ENCODE measurements at regions not wholly inside any gene's neighbourhood (a gene's known extent, or its start where the extent isn't known, plus 50 kb on each side); places are given as distances from the start of the nearest gene placed in this dataset.

DNA sequence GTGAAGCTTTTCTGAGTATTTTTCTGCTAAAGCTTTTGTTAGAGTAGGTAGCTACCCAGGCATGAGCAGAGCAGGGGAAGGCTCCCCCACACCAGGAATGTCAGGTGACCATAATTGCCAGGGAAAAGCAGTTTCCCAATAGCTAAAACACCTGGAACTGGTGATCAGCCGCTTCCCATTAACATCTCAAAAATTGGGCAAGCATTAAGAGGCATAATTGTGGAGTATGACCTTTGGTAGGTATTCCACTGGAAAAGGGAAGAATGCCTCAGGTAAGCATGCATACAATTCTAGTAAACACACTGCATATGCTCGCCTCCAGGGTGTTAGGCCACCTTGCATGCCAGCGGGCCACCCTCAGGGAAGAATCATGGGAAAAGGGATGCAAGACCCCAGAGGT, 84.5 kb downstream of the CCR1 start:
- TF ChIP-seq, protein P1, sequence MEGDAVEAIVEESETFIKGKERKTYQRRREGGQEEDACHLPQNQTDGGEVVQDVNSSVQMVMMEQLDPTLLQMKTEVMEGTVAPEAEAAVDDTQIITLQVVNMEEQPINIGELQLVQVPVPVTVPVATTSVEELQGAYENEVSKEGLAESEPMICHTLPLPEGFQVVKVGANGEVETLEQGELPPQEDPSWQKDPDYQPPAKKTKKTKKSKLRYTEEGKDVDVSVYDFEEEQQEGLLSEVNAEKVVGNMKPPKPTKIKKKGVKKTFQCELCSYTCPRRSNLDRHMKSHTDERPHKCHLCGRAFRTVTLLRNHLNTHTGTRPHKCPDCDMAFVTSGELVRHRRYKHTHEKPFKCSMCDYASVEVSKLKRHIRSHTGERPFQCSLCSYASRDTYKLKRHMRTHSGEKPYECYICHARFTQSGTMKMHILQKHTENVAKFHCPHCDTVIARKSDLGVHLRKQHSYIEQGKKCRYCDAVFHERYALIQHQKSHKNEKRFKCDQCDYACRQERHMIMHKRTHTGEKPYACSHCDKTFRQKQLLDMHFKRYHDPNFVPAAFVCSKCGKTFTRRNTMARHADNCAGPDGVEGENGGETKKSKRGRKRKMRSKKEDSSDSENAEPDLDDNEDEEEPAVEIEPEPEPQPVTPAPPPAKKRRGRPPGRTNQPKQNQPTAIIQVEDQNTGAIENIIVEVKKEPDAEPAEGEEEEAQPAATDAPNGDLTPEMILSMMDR (IDR thresholded peaks at IDR 0.05; ENCODE audit: low read depth, low read length, poor library complexity, severe bottlenecking): no peak
- TF ChIP-seq EZH2phosphoT487 (IDR thresholded peaks at IDR 0.05; ENCODE audit: borderline replicate concordance, low read length): no peak
